HG03442 (cell line): ENCODE measurements at regions not wholly inside any gene's neighbourhood (a gene's known extent, or its start where the extent isn't known, plus 50 kb on each side); places are given as distances from the start of the nearest gene placed in this dataset.
"Not testable (repeated sequence)": the region's sequence is repeated elsewhere in the genome, so short reads cannot be mapped to it uniquely, and the experiment has no call there.

Source experiments
- ATAC-seq: cut with Tn5 transposase; IDR thresholded peaks from one replicate; pipeline ENCODE4 v1.9.1; 2021; ENCODE audit warnings: mild to moderate bottlenecking, moderate library complexity; ENCODE audit not compliant: unreplicated experiment

GRCh38 chr1:102821707-102822106 is 286.6 kb downstream of the COL11A1 start:
- no peak for ATAC-seq

- no peak for ATAC-seq
These were observed 307.9 kb downstream of the COL11A1 start for GRCh38 chr1:102800406-102800805.

- no peak for ATAC-seq
These were observed 308.8 kb downstream of the COL11A1 start for GRCh38 chr1:102799496-102799895.

- no peak for ATAC-seq
These were observed 309.6 kb downstream of the COL11A1 start for GRCh38 chr1:102798718-102799117.

GRCh38 chr1:102796429-102796828 is 311.9 kb downstream of the COL11A1 start:
- no peak for ATAC-seq

- no peak for ATAC-seq
These were observed 317.3 kb downstream of the COL11A1 start for GRCh38 chr1:102790997-102791396.

GRCh38 chr1:102789951-102790350 is 318.4 kb downstream of the COL11A1 start:
- not testable (repeated sequence) for ATAC-seq

- no peak for ATAC-seq
These were observed 324.8 kb downstream of the COL11A1 start for GRCh38 chr1:102783487-102783886.

- ATAC-seq: no peak
These were observed 326.2 kb downstream of the COL11A1 start for GRCh38 chr1:102782144-102782543.

- no peak for ATAC-seq
These were observed 332.3 kb downstream of the COL11A1 start for GRCh38 chr1:102776071-102776470.

- ATAC-seq: no peak
These were observed 335.5 kb downstream of the COL11A1 start for GRCh38 chr1:102772831-102773230.

GRCh38 chr1:102758418-102758817 is 349.9 kb downstream of the COL11A1 start:
- ATAC-seq: no peak

- ATAC-seq: no peak
These were observed 351.0 kb downstream of the COL11A1 start for GRCh38 chr1:102757363-102757762.

- no peak for ATAC-seq
These were observed 357.2 kb downstream of the COL11A1 start for GRCh38 chr1:102751111-102751510.

- ATAC-seq: no peak
These were observed 365.9 kb downstream of the COL11A1 start for GRCh38 chr1:102742426-102742825.

GRCh38 chr1:102733491-102734236 is 374.7 kb downstream of the COL11A1 start:
- ATAC-seq: no peak

- no peak for ATAC-seq
These were observed 375.4 kb downstream of the COL11A1 start for GRCh38 chr1:102732927-102733326.

GRCh38 chr1:102726417-102726816 is 381.9 kb downstream of the COL11A1 start:
- ATAC-seq: no peak

GRCh38 chr1:102724741-102725140 is 383.6 kb downstream of the COL11A1 start:
- no peak for ATAC-seq

- no peak for ATAC-seq
These were observed 393.2 kb downstream of the COL11A1 start for GRCh38 chr1:102715150-102715549.

GRCh38 chr1:102699524-102699923 is 408.8 kb downstream of the COL11A1 start:
- ATAC-seq: no peak

- no peak for ATAC-seq
These were observed 415.0 kb downstream of the COL11A1 start for GRCh38 chr1:102693345-102693744.

- no peak for ATAC-seq
These were observed 416.7 kb downstream of the COL11A1 start for GRCh38 chr1:102691592-102692090.
